Stimulated activated naive CD8-positive, alpha-beta T cell treated with anti-CD3 and anti-CD28 coated beads, Interleukin-15, Interleukin-2, amounts not matched to agents 100 ng/mL and 50 ng/mL, for 24 hours (primary cell): ENCODE measurements at regions not wholly inside any gene's neighbourhood (a gene's known extent, or its start where the extent isn't known, plus 50 kb on each side); places are given as distances from the start of the nearest gene placed in this dataset.

Source experiments
- H3K27ac Mint-ChIP-seq: one replicate; pipeline ENCODE4 v1.8.0; 2021; ENCODE audit warnings: mild to moderate bottlenecking, mixed read lengths
- H3K27me3 Mint-ChIP-seq: one replicate; pipeline ENCODE4 v1.8.0; 2021; ENCODE audit warnings: mixed read lengths
- H3K36me3 Mint-ChIP-seq: one replicate; pipeline ENCODE4 v1.8.0; 2021; ENCODE audit warnings: low read depth, mixed read lengths
- H3K4me1 Mint-ChIP-seq: one replicate; pipeline ENCODE4 v1.8.0; 2021; ENCODE audit warnings: low read depth, mixed read lengths
- H3K4me3 Mint-ChIP-seq: one replicate; pipeline ENCODE4 v1.8.0; 2021; ENCODE audit warnings: mild to moderate bottlenecking, mixed read lengths
- H3K9me3 Mint-ChIP-seq: one replicate; pipeline ENCODE4 v1.8.0; 2021; ENCODE audit warnings: mixed read lengths

GRCh38 chr2:217098435-217098834 is 238.6 kb upstream of the TNP1 start:
- H3K27ac Mint-ChIP-seq = no peak overlapping the region
- peaks cover 23% of the 10 kb centered on the region for H3K4me1 Mint-ChIP-seq
- peaks cover 3% of the 10 kb centered on the region for H3K9me3 Mint-ChIP-seq
- no peaks in the 10 kb centered on the region for H3K36me3 Mint-ChIP-seq
- no peak overlapping the region for H3K4me3 Mint-ChIP-seq
- H3K27me3 Mint-ChIP-seq = peaks cover 14% of the 10 kb centered on the region

DNA sequence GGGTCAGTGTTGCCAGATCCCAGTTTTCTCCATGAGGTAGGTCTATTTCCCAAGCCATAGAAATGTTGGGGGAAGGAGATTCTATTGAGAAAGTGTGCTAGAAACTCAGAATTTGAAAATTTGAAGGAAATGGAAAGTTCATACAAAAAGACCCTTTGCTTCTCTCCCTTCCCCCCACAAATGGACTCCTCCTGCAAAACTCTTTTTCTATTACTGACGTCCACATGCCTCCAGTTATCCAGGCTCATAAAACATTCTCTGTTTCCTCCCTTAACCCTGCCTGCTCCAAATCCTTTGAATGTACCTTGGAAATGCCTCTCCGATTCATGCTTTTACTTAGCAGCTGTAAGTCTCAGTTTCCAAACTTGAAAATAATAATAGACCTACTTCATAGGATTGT is 237.5 kb upstream of the TNP1 start:
- Mint-ChIP-seq H3K9me3 (peaks cover 3% of the 10 kb centered on the region), H3K27me3 (peaks cover 14% of the 10 kb centered on the region), H3K36me3 (no peaks in the 10 kb centered on the region), H3K27ac (no peak overlapping the region), H3K4me1 (peaks cover 23% of the 10 kb centered on the region), H3K4me3 (no peak overlapping the region)

GRCh38 chr2:217096474-217097225 is 236.8 kb upstream of the TNP1 start:
- Mint-ChIP-seq H3K27me3 (peaks cover 8% of the 10 kb centered on the region), H3K4me3 (no peak overlapping the region), H3K4me1 (peaks cover 27% of the 10 kb centered on the region), H3K9me3 (peaks cover 3% of the 10 kb centered on the region), H3K36me3 (no peaks in the 10 kb centered on the region), H3K27ac (peak overlapping the region; percentile 32)

- Mint-ChIP-seq H3K36me3 (no peaks in the 10 kb centered on the region), H3K27ac (no peak overlapping the region), H3K9me3 (peaks cover 3% of the 10 kb centered on the region), H3K4me3 (no peak overlapping the region), H3K27me3 (peaks cover 11% of the 10 kb centered on the region), H3K4me1 (peaks cover 37% of the 10 kb centered on the region)
Observed at GRCh38 chr2:217095511-217096205, 235.8 kb upstream of the TNP1 start.

GRCh38 chr2:217092710-217093379 is 233.0 kb upstream of the TNP1 start:
- peaks cover 3% of the 10 kb centered on the region for H3K27me3 Mint-ChIP-seq
- H3K27ac Mint-ChIP-seq = no peak overlapping the region
- H3K9me3 Mint-ChIP-seq = peaks cover 3% of the 10 kb centered on the region
- H3K36me3 Mint-ChIP-seq = no peaks in the 10 kb centered on the region
- no peak overlapping the region for H3K4me3 Mint-ChIP-seq
- H3K4me1 Mint-ChIP-seq = peaks cover 63% of the 10 kb centered on the region

DNA sequence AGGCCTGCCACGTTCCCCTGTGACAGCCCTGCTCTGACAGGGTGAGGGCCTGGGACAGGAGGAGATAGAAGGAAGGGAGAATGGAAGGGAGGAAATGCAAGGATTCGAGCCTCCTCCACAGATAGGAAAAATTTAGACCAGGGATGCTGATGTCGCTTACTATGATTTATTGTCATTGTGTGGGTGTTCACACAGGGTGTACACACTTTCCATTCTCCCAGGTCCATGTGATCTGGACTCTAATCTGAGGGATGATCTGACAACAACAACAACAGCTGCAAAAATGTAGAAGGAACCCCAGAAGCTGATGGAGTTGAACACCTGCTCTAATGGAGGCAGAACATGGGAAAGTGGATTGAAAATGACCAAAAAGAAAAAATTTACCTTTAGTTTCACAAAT is 231.7 kb upstream of the TNP1 start:
- H3K4me1 Mint-ChIP-seq = peaks cover 76% of the 10 kb centered on the region
- peaks cover 3% of the 10 kb centered on the region for H3K27me3 Mint-ChIP-seq
- H3K36me3 Mint-ChIP-seq = no peaks in the 10 kb centered on the region
- H3K27ac Mint-ChIP-seq = peak overlapping the region; percentile 4
- no peak overlapping the region for H3K4me3 Mint-ChIP-seq
- peaks cover 3% of the 10 kb centered on the region for H3K9me3 Mint-ChIP-seq

DNA sequence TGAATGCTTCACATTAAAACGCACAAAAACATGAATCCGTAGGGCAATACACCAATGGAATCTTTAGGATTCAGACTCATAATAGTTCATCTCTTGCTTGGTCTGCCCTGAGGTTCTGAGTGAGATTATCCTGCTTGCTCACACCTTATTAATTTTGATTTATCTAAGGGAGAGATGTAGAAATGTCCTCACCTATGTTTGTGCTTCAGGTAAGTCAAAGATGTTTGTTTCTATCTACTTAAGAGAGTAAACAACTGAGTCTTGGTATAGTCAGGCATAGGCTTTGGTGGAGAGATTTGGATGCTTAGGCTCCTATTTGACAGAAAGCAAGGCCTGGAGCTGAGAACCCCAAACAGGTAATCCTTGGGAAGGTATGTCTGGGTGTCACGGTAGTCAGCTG is 231.0 kb upstream of the TNP1 start:
- H3K36me3 Mint-ChIP-seq = no peaks in the 10 kb centered on the region
- peak overlapping the region; percentile 81 for H3K27ac Mint-ChIP-seq
- H3K27me3 Mint-ChIP-seq = peaks cover 3% of the 10 kb centered on the region
- no peak overlapping the region for H3K4me3 Mint-ChIP-seq
- peaks cover 76% of the 10 kb centered on the region for H3K4me1 Mint-ChIP-seq
- H3K9me3 Mint-ChIP-seq = peaks cover 3% of the 10 kb centered on the region

DNA sequence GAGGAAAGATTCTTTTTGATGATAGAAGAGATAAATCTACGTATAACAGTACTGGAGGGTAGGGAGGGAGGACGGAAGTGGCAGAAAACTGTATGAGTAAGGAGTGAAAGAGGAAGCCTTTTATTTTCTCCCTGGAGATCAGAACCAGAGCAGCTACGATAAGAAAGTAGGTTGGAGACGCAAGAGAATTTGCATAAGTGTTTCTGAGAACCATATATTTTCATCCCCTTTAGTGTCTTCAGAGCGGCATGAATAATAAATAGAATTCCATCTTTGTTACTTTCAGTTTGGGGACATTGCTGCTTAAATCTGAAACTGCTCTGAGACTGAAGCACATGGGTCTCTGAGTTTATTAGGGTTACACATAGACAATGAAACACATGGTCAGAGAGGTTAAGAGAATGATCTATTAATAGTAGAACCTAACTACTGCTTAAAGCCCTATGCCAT is 230.2 kb upstream of the TNP1 start:
- peak overlapping the region; percentile 81 for H3K27ac Mint-ChIP-seq
- H3K4me3 Mint-ChIP-seq = peak overlapping the region; percentile 30
- H3K27me3 Mint-ChIP-seq = peaks cover 3% of the 10 kb centered on the region
- no peaks in the 10 kb centered on the region for H3K36me3 Mint-ChIP-seq
- peaks cover 3% of the 10 kb centered on the region for H3K9me3 Mint-ChIP-seq
- H3K4me1 Mint-ChIP-seq = peaks cover 76% of the 10 kb centered on the region

DNA sequence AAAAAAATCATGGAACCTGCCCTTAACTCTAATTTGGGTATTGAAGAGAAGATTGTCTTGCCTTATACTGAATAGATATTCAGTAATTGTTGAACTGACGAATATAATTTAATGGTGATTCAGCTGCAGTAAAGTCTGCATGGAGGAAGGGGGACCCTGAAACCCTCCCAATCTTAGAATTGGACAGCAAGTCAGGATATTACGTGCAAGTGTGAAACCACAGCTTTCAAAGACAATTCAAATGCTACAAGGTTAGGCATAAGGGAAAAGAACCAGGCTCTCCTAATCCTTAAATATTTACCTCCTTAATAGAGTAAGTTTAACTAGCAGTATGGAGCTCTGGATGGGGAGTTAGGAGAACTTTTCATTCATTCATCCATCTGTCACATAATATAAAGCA is 226.9 kb upstream of the TNP1 start:
- H3K27ac Mint-ChIP-seq = peak overlapping the region; percentile 97
- no peaks in the 10 kb centered on the region for H3K36me3 Mint-ChIP-seq
- H3K9me3 Mint-ChIP-seq = no peaks in the 10 kb centered on the region
- H3K27me3 Mint-ChIP-seq = peaks cover 7% of the 10 kb centered on the region
- H3K4me1 Mint-ChIP-seq = peaks cover 67% of the 10 kb centered on the region
- peak overlapping the region; percentile 58 for H3K4me3 Mint-ChIP-seq

GRCh38 chr2:217086038-217086522 is 226.2 kb upstream of the TNP1 start:
- Mint-ChIP-seq H3K36me3 (no peaks in the 10 kb centered on the region), H3K27me3 (peaks cover 4% of the 10 kb centered on the region), H3K4me3 (peak overlapping the region; percentile 58), H3K27ac (peak overlapping the region; percentile 97), H3K9me3 (no peaks in the 10 kb centered on the region), H3K4me1 (peaks cover 60% of the 10 kb centered on the region)

DNA sequence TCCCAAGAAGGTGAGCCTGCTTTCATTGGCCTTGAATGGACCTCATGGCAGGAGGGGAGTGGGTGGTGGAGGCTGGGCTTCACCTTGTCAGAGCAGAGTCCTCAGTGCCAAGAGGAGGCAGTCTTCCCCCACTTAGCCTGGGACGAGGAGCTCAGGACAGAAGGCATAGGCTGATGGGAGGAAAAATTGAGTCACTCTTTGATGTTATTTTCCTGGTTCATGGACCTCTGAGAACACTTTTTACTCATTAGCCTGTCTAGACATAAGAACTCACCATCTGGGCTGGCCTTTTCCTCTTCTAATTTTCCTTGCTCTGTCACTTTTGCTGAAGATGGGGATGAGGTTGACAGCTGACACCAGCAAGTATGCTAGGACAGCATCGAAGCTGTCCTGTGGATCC is 225.7 kb upstream of the TNP1 start:
- H3K4me1 Mint-ChIP-seq = peaks cover 55% of the 10 kb centered on the region
- H3K27ac Mint-ChIP-seq = peak overlapping the region; percentile 97
- H3K9me3 Mint-ChIP-seq = no peaks in the 10 kb centered on the region
- no peaks in the 10 kb centered on the region for H3K36me3 Mint-ChIP-seq
- H3K4me3 Mint-ChIP-seq = peak overlapping the region; percentile 58
- peaks cover 4% of the 10 kb centered on the region for H3K27me3 Mint-ChIP-seq

DNA sequence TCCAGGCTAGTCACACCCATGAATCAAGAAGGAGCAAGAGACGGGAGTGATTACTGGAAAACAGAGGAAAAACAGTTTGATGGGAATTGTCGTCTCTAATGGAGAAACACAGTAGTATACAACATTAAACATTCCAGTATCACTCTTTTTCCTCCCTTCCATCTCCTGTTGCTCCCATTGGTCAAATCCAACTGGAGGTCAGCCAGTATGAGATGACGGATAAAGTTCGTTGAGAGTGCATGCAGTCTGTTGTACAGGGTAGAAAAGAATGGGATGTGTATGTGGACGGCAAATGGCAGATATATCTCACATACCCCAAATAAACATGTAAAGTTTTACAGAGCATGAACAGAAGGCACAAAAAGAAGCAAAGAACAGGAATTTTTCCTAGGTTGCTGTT is 221.9 kb upstream of the TNP1 start:
- H3K4me3 Mint-ChIP-seq = no peak overlapping the region
- H3K36me3 Mint-ChIP-seq = no peaks in the 10 kb centered on the region
- H3K4me1 Mint-ChIP-seq = peaks cover 40% of the 10 kb centered on the region
- H3K27ac Mint-ChIP-seq = no peak overlapping the region
- no peaks in the 10 kb centered on the region for H3K9me3 Mint-ChIP-seq
- H3K27me3 Mint-ChIP-seq = peaks cover 7% of the 10 kb centered on the region

DNA sequence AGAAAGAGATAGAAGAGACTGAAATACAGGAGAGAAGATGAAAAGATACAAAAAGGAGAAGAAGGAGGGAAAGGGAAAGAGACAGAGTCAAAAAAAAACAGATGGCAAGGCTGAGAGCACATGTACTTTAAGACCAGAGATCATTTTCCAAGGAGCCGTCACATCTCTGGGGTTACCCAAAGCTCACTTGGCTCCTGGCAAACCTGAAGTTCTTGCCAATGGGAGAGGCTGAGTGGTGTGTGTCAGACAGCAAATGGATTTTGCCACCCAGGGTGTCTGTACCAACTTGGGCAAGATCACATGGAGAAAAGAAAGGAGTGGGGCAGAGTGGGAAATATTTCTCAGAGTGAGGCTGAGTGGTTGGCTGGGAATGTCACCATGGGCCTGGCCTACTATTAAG is 219.3 kb upstream of the TNP1 start:
- Mint-ChIP-seq H3K27me3 (peaks cover 7% of the 10 kb centered on the region), H3K4me1 (peaks cover 27% of the 10 kb centered on the region), H3K4me3 (no peak overlapping the region), H3K36me3 (no peaks in the 10 kb centered on the region), H3K27ac (no peak overlapping the region), H3K9me3 (no peaks in the 10 kb centered on the region)

DNA sequence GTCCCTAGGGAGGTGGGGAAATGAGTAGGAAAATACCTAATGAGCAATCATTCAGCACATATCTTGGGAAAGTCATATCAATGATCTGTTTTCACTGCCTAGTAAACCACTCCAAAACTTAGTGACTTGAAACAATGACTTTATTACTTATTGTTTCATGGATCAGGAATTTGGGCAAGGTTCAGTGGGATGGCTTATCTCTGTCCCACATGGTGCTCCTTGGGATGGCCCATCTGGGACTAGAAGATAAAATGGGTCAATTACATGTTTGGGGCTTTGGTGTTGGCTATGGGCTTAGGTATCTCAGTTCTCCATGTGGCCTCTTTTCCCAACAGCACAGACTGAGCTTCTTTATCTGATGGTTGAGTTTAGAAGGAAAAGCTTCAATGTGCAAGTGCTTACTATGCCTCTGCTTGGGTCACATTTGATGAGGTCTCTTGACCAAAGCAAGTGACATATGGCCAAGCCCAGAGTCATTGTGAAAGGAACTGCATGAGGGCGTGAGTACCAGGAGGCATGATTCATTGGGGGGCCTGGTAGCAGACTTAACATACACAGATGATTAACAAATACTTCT is 218.1 kb upstream of the TNP1 start:
- H3K9me3 Mint-ChIP-seq = no peaks in the 10 kb centered on the region

More for the DNA sequence above, 218.1 kb upstream of the TNP1 start:
- Mint-ChIP-seq H3K4me1 (peaks cover 27% of the 10 kb centered on the region), H3K27me3 (peaks cover 3% of the 10 kb centered on the region), H3K4me3 (peak overlapping the region; percentile 1), H3K27ac (peak overlapping the region; percentile 39), H3K36me3 (no peaks in the 10 kb centered on the region)
